ENCODE measurements at regions not wholly inside any gene's neighbourhood (a gene's known extent, or its start where the extent isn't known, plus 50 kb on each side); places are given as distances from the start of the nearest gene placed in this dataset.
A peak's percentile ranks its signal among the peaks of the same experiment; 100 is the strongest.

DNA sequence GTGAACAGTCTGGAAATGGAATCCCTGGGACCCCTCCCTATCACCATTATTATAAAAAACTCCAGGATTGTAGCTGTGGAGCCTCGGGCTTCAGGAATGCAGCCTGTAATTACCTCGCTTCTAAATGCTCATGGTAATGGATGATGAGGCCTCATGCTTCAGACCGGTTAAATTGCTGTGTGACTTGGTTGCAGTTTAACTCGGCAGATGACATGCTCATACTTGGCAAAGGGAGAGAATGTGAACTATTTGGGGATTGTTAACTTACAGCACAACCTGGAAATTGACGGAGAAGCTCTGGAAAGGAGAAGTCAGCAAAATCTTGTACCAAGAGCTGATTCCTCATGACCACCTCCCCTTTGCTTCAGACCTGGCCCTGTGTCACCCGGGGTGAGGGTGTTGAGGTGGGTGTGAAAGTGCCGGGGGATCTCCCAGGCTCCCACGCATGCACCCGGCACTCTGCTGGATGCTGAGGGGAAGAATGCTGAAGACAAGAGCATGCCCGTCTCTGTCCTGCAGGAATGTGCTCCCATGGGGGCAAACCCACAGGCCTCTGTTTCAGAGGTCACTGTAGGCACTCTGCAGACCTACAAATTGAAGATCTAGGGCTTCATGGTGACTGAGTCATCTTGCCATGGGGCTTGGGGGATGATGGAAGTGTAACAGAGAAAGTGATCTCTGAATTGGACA is 364.8 kb downstream of the RPS6KC1 start:
- Histone ChIP-seq H3K4me3 (replicated peaks in 1 of 3; ENCODE audit: low read depth in 2 of 3, low read length in 3 of 3) (no peak overlapping the region), H3K4me2 (replicated peaks; ENCODE audit: extremely low read depth, low read length, poor library complexity, severe bottlenecking) (no peak overlapping the region), H3K4me1 (ENCODE audit: control insufficient read depth in 1 of 2, insufficient read depth in 2 of 2, low read length in 2 of 2) (no peaks in the 10 kb centered on the region), H3K9ac (ENCODE audit: insufficient read depth, low read length, poor library complexity, severe bottlenecking) (no peak overlapping the region), H3K27ac (ENCODE audit: low read depth in 1 of 2, low read length in 2 of 2) (no peak overlapping the region), H4K20me1 (ENCODE audit: insufficient read depth, low read length) (no peaks in the 10 kb centered on the region), H3K36me3 (replicated peaks in 1 of 2; ENCODE audit: control insufficient read depth in 1 of 2, insufficient read depth in 2 of 2, low read length in 2 of 2) (no peaks in the 10 kb centered on the region), H2AFZ (ENCODE audit: insufficient read depth, low read depth, low read length, poor library complexity, severe bottlenecking) (no peak overlapping the region), H3K79me2 (ENCODE audit: insufficient read depth, low read length) (no peaks in the 10 kb centered on the region), H3K9me3 (replicated peaks in 1 of 2; ENCODE audit: control insufficient read depth in 1 of 2, insufficient read depth in 1 of 2, low read length in 2 of 2) (no peaks in the 10 kb centered on the region), H3K27me3 (ENCODE audit: control insufficient read depth in 2 of 2, insufficient read depth in 2 of 2, low read length in 2 of 2) (no peaks in the 10 kb centered on the region)
- Mint-ChIP-seq H3K27me3 (ENCODE audit: low read depth in 3 of 3) (peaks cover 3 to 5% (median 4%) of the 10 kb centered on the region in 3 donors), H3K9me3 (peaks cover 0 to 15% (median 3%) of the 10 kb centered on the region in 7 donors), H3K36me3 (no peaks in the 10 kb centered on the region), H3K27ac (no peak overlapping the region), H3K4me3 (no peak overlapping the region), H3K4me1 (no peaks in the 10 kb centered on the region)
- TF ChIP-seq, protein P1, sequence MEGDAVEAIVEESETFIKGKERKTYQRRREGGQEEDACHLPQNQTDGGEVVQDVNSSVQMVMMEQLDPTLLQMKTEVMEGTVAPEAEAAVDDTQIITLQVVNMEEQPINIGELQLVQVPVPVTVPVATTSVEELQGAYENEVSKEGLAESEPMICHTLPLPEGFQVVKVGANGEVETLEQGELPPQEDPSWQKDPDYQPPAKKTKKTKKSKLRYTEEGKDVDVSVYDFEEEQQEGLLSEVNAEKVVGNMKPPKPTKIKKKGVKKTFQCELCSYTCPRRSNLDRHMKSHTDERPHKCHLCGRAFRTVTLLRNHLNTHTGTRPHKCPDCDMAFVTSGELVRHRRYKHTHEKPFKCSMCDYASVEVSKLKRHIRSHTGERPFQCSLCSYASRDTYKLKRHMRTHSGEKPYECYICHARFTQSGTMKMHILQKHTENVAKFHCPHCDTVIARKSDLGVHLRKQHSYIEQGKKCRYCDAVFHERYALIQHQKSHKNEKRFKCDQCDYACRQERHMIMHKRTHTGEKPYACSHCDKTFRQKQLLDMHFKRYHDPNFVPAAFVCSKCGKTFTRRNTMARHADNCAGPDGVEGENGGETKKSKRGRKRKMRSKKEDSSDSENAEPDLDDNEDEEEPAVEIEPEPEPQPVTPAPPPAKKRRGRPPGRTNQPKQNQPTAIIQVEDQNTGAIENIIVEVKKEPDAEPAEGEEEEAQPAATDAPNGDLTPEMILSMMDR (IDR thresholded peaks at IDR 0.05) = no peak
- no peak for DNase-seq
- WGBS (ENCODE audit: insufficient coverage) = 78% methylated on average over 8 of the region's 10 CpGs
- intact Hi-C loops (cut with micrococcal nuclease) = no loop called here

DNA sequence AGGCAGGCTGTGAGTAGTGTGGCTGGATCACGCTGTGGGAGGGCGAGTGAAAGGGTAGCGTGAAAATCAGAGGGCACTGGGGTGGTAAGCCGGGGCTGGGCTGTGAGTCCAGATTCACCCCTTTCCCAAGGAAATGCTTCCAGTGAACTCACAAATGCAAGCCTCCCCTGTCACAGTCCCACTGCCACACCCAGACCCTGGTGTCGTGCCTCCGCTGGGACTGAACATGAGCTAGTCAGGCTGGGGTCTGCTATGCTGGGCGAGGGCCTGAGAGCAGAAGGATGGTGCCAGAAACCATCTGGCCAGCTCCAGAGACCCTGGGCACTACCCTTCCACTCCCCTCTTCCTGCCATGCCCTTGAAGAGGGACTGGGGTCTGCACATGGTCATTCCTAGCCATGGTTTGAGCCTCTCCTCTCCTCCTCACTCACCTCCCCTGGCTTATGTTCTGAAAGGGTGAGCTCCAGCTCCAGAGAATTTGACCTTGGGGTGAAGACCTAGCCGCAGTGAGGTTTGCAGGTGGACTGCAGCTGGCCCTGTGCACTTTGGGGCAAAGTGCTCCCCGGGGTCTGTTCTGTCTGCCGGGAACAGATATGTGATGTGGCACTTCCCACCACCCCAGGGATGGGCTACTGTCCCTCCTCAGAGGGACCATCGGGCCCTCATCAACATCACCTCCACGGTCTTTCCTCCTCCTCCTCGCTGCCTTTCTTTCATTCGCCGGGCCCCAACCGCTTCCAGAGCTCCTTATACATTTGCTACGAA is 365.6 kb downstream of the RPS6KC1 start:
- no peak overlapping the region for H3K4me3 ChIP-seq (replicated peaks in 1 of 3; ENCODE audit: low read depth in 2 of 3, low read length in 3 of 3)
- H3K27ac Mint-ChIP-seq = peak overlapping the region in 1 of 7 donors; percentile 22
- 81% methylated on average over 14 of the region's 17 CpGs for WGBS (ENCODE audit: insufficient coverage)
- no peaks in the 10 kb centered on the region for H3K36me3 Mint-ChIP-seq
- intact Hi-C loops (cut with micrococcal nuclease) = no loop called here
- H3K4me3 Mint-ChIP-seq = peak overlapping the region in 1 of 2 donors; percentile 35
- no peaks in the 10 kb centered on the region for H3K27me3 ChIP-seq (ENCODE audit: control insufficient read depth in 2 of 2, insufficient read depth in 2 of 2, low read length in 2 of 2)
- peaks cover 0 to 8% (median 0%) of the 10 kb centered on the region in 7 donors for H3K9me3 Mint-ChIP-seq
- no peaks in the 10 kb centered on the region for H3K79me2 ChIP-seq (ENCODE audit: insufficient read depth, low read length)
- H3K27ac ChIP-seq (ENCODE audit: low read depth in 1 of 2, low read length in 2 of 2) = no peak overlapping the region
- TF ChIP-seq, protein P1 (IDR thresholded peaks at IDR 0.05) = no peak
- no peak overlapping the region for H3K4me2 ChIP-seq (replicated peaks; ENCODE audit: extremely low read depth, low read length, poor library complexity, severe bottlenecking)
- H3K9ac ChIP-seq (ENCODE audit: insufficient read depth, low read length, poor library complexity, severe bottlenecking) = no peak overlapping the region
- H3K4me1 ChIP-seq (ENCODE audit: control insufficient read depth in 1 of 2, insufficient read depth in 2 of 2, low read length in 2 of 2) = no peaks in the 10 kb centered on the region
- H4K20me1 ChIP-seq (ENCODE audit: insufficient read depth, low read length) = no peaks in the 10 kb centered on the region
- no peak overlapping the region for H2AFZ ChIP-seq (ENCODE audit: insufficient read depth, low read depth, low read length, poor library complexity, severe bottlenecking)
- H3K9me3 ChIP-seq (replicated peaks in 1 of 2; ENCODE audit: control insufficient read depth in 1 of 2, insufficient read depth in 1 of 2, low read length in 2 of 2) = no peaks in the 10 kb centered on the region
- DNase-seq = no peak
- peaks cover 3 to 5% (median 4%) of the 10 kb centered on the region in 3 donors for H3K27me3 Mint-ChIP-seq (ENCODE audit: low read depth in 3 of 3)
- no peaks in the 10 kb centered on the region for H3K36me3 ChIP-seq (replicated peaks in 1 of 2; ENCODE audit: control insufficient read depth in 1 of 2, insufficient read depth in 2 of 2, low read length in 2 of 2)
- H3K4me1 Mint-ChIP-seq = no peaks in the 10 kb centered on the region
